SK-MEL-5 (cell line): ENCODE measurements at regions not wholly inside any gene's neighbourhood (a gene's known extent, or its start where the extent isn't known, plus 50 kb on each side); places are given as distances from the start of the nearest gene placed in this dataset.
"Not testable (repeated sequence)": the region's sequence is repeated elsewhere in the genome, so short reads cannot be mapped to it uniquely, and the experiment has no call there.

ENCODE experiments used
- DNase-seq: peaks from one replicate; pipeline ENCODE4 v3.0.0-alpha.2; 2016; ENCODE audit warnings: low read depth, low spot score
- in situ Hi-C: cut with HindIII; loops from 2 replicates; pipeline ENCODE4 v1.10.0; 2016; ENCODE audit warnings: low sequenced_read_pairs, high pct_unique_total_duplicates, low pct_unique_long_range_greater_than_20kb

DNA sequence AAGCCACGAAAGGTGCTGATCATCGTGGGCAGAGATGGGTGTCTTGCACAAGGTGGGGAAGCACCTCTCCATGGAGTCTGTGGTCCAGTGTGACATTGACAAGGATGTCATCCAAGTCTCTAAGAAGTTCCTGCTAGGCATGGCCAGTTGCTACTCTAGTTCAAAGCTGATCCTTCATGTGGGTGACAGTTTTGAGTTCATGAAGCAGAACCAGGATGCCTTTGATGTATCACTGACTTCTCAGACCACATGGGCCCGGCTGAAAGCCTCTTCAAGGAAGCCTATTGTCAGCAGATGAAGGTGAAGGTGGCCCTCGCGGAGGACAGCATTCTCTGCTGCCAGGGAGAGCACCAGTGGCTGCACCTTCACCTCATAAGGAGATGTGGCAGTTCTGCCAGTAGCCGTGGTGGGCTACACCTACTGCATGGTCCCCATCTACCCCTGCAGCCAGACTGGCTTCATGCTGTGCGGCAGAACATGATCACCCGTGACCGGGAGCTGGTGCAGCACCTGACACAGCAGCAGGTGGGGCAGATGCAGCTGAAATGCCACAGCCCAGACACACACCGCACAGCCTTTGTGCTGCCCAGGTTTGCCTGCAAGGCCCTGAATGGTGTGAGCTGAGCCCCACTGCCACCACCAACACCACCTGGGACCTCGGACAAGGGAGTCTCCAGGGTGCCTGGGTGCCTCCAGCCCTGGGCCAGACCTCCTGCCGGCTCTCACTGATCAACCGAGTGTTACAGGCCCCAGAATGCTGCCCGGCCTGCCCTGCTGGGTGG lies 75.0 kb upstream of the SULF2 start:
- in situ Hi-C loops = no loop called here
- DNase-seq = no peak

DNA sequence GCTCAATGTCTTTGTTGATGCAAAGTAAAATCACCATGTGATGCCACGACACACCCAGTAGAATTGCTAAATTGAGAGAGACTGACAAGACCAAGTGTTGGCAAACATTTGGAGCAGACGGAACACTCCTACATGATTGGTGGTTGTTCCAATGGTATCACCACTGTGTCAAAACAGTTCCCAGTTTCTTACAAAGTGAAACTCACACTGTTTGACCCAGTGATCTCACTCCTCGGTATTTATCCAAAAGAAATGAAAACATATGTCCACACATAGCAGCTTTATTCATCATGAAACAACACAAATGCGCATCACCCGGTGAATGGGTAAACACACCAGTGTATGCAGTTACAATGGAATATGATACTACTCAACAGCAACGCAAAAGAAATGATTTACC lies 74.0 kb upstream of the SULF2 start:
- DNase-seq = no peak
- in situ Hi-C loops = no loop called here

DNA sequence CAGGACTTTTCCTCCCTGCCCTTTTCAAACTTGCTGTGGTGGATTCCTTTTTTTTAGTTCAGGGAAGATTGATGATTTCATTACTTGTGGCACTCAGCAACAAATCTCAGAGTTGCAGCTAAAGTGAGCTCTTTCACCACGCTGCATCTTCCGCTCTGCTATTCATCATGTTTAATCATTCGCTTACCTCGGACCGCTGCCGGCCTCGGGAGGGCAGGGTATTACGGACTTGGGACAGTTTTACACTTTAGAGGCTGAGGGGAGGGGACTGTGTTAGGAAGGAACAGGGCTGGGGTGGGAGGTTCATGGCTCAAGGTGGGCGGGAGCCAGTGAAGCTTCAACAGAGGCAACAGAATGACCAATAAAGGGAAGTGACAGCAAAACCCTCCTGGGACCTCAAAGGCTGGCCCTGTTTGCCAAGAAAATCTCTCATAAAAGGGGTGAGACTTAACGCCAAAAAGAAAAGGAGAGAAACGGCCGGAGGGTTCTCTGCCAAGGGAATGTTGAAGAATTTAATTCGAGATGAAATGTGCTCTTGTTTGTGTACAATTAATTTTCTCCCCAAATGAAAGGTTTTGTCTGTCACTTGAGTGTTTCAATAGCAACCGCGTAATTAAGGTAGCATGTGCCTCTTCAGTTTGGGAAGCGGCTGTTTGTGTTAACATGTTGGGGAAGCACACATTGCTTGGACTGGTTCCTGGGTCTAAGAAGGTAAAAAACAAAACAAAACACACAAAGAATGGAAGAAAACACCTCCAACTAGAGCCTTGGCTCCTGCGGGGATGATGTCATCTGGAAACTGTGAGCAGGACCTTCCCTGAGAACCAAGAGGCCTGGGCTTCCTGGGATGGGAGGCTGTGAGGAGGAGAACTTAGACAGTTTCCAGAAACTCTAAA lies 72.5 kb upstream of the SULF2 start:
- DNase-seq = no peak
- in situ Hi-C loops = no loop called here

DNA sequence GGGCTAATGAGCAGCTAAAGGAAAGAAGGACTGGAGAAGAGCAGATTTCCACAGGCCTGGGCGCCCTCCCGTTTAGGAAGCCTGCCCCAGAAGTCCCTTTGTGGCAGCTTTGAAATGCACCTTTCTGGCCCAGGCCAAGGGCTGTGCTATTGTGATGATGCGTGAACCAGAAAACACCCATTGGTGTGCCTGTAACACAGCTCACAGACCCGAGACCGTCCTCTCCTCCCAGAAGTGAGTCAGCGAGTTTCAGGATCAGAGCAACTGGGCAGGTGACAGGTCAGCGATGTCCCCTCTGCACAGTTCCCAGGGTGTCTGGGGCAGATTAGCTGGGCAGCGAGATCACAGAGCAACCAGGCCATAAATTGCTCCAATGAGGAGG lies 71.9 kb upstream of the SULF2 start:
- no peak for DNase-seq
- in situ Hi-C loops = no loop called here

DNA sequence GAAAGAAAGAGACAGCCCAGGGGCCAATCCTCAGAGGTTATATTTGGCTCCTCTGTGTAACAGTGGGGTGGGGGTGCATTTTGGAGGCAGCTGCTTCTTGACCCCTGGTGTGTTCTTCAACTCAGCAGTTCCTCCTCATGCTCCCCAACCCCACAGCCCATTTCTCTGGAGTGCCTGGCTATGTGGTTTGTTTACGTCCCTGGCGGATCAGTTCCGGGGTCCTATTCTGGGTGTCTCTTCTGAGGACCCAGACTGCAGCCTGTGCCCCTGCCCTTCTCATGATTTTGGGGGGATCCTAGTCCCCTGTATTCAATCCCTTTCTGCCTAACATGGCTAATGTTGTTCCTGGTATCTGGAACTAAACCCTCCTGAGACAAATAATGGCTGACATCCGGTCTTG lies 70.5 kb upstream of the SULF2 start:
- in situ Hi-C loops = no loop called here
- DNase-seq = no peak

DNA sequence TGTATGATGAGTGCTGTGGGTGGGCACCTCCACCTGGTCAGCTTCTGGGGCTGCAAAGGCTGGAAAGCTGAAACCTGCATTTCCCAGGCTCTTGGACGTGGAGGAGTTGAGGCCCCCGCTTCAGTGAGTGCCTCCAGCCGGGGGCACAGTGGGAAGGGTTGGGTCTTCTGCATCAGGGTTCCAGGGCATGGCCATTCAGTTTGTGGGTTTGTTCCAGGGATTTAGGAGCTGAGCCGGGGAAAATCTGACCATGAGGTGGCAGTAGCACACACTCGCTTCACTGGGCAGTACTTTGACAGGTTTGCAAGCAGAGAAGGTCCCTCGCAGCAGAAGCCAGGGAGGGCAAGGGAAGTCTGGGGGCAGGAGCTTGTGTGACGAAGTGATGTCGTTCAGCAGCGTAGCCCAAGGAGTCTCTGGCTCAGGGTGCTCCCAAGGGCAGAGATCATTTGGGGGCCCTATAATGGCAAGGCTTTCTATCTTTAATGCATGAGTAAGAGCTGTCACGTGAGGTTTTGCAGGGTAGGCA lies 69.5 kb upstream of the SULF2 start:
- in situ Hi-C loops = no loop called here

DNA sequence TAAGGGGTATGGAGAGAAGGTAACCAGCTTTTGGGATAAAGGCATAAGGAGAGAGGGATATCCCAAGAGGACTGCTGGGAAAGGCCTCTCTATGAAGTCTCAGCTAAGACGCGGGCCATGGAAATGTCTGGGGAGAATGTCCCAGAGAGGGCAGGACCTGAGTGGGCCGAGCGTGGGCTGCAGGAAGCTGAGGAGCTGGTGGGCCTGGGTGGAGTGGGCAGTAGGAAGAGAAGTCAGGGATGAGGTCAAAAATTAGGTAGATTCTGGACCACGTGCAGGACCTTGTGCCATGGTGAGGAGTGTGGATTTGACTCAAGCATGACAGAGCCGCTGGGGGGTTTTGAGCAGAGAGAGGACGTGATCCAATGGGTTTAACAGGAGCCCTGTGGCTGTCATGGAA lies 66.5 kb upstream of the SULF2 start:
- in situ Hi-C loops = no loop called here
- DNase-seq = no peak

More for the DNA sequence above, 69.5 kb upstream of the SULF2 start:
- peak; percentile 68 for DNase-seq

DNA sequence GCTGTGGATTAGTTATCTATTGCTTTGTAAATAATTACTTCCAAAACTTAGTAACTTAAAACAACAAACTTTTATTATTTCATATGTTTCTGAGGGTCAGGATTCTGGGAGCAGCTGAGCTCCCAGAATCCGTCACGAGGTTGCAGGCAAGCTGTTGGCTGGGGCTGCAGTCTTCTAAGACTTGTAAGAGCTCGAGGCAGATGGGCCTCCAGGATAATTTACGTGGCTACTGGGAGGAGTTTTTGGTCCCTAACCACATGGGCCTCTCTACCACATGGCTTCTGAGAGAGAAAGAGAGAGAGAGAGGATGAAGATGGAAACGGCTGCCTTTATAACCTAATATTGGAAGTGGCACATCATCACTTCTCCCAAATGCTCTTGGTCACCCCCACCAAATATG lies 64.9 kb upstream of the SULF2 start:
- in situ Hi-C loops = no loop called here
- DNase-seq = no peak

DNA sequence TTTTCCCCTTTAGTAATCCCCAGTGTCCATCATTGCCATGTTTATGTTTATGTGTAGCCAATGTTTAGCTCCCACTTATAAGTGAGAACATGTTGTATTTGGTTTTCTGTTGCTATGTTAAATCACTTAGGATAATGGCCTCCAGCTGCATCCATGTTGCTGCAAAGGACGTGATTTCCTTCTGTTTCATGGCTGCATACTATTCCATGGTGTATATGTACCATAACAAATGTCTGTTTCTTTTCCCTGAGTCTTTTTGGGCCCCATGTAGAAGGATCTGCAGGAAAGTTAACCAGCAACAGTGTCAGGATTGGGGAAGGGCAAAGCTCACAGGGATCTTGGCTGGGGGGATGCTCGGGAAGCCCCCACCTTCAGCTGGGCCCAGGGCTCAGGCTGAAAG lies 64.3 kb upstream of the SULF2 start:
- in situ Hi-C loops = no loop called here
- DNase-seq = no peak

DNA sequence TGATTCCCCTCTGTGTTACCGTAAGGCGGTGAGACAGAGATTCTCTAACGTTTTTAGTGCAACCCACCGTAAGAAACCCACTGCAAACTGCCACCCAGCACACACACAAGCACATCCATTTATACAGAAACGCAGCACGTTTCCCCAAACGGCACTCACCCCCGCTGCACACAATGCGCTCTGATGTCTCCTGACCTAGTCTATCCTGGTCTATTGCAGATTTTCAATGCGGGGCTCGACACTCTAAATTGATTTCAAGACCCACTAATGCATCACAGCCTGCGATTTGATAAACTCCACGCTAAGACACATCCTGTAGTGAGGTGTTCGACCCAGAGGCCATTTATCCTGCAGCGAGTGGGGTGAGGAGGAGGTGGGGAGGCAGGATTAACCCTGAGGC lies 63.7 kb upstream of the SULF2 start:
- in situ Hi-C loops = no loop called here
- no peak for DNase-seq

DNA sequence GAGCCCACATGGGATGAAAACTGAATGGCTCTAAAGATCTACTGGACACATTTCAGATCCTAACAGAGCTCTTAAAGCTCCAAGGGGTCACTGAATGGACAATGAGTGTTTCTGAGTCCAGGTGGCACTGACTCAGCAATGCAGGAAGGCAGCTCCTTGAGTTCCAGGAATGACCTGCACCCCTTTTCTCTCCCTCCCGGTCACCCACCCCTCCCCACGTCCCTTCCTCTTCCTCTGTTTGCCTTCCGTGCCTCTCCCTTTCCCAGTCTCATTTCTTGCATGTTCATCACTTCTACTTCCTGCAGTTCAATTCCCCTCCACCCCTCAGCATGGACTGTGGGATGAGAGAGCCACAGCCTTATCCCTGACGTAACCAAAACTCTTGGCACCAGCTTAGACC lies 63.3 kb upstream of the SULF2 start:
- in situ Hi-C loops, DNase-seq: not testable (repeated sequence)

DNA sequence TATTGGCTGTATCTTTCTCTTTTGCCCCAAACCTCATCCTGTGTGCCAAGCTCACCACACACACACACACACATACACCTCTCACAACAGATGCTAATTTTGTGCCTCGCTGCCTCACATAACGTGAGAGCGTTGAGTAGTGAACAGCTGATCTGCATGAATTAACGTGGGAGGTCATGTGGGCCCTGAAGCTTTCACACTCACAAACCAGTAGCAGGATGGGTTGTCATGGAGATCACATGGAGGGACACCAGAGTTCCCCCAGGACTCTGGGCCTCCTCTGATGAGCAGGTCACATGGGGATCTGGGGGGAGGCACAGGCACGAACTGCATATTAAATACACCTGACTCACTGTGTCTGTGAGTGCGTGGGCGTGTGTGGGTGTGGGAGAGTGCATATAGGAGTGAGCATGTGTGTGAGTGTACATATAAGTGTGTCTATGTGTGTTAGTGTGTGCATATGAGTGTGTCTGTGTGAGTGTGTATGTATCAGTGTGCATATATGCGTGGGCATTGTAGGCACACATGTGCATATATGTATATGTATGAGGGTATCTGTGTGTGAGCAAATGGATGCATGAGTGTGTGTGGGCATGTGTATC lies 62.7 kb upstream of the SULF2 start:
- DNase-seq = no peak
- in situ Hi-C loops = no loop called here

DNA sequence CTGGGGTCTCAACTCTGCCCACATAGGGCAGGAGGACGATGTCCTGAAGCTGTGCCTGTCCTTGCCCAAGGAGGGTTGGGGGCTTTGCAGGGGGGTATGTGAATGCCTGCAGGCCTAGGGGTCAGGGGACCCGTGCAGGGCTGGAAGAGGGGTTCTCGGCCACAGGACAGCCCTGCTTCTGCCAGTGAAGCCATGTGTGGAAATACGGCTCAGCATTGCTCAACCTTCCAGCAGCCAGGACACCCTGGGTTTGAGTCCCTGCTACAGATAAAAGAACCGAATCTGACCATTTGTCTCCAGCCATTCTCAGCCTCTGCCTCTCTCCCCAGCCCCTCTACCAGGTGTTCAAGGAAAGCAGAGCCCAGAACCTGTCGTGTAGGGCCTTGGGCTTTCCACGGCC lies 61.9 kb upstream of the SULF2 start:
- DNase-seq, in situ Hi-C loops: not testable (repeated sequence)

DNA sequence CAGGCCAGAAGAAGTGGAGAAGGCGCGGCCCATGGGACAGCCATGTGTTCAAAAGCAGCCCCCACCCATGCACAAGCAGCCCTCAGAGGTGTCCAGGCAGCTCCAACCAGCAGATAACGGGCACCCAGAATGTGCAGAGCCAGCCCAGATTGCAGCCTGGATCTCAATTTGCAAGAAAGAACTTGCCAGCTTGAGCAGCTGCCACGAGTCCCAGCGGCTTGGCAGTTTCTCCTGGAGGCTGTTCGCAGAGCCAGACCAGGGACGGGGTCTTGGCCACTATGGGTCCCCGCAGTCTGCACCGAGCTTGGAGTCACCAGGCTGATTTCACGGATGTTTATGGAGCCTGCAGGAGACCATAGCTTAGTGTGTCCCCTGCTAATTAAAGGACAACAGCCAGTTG lies 61.4 kb upstream of the SULF2 start:
- in situ Hi-C loops, DNase-seq: not testable (repeated sequence)

DNA sequence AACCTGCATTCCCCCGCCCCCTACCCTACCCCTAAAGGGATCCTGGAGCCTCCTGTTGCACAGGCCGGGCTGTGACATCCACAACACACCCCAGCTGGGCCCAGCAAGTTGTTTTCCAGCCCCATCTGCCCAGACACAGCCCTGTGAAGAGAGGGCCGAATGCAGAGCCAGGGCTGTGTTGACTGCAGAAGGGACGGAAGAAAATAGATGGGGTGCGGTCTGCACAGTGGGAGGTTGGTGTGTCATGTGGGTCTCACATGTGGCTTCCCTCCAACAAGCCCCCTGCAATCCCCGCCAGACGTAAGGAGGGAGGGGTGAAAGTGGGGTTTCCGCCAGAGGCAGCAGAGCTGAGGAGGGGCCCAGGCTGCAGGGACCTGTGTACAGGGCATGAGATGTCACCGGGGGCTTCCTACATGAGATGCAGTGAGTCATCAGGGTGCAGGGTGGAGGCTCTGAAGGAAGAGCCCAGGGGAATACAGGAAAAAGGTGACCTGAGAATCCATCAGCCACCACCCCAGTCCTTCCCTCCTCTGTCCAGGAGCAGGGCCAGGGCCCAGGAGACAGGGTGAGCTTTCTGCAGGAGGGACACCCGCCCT lies 60.2 kb upstream of the SULF2 start:
- in situ Hi-C loops, DNase-seq: not testable (repeated sequence)

DNA sequence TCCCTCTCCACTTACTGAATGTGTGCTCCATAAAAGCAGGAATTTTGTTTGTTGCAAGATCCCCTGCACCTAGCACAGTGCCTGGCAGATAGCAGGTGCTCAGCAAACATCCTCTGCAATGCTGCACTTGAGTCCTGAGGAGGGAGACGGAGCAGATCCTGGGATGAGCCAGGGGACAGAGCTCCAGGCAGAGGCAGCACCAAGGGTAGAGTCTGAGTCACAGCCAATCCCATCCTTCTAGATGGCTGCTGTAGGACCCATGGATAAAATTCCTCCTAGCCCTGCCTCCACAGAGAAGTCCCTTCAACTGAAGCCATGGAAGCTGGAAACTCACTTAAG lies 59.3 kb upstream of the SULF2 start:
- DNase-seq, in situ Hi-C loops: not testable (repeated sequence)

DNA sequence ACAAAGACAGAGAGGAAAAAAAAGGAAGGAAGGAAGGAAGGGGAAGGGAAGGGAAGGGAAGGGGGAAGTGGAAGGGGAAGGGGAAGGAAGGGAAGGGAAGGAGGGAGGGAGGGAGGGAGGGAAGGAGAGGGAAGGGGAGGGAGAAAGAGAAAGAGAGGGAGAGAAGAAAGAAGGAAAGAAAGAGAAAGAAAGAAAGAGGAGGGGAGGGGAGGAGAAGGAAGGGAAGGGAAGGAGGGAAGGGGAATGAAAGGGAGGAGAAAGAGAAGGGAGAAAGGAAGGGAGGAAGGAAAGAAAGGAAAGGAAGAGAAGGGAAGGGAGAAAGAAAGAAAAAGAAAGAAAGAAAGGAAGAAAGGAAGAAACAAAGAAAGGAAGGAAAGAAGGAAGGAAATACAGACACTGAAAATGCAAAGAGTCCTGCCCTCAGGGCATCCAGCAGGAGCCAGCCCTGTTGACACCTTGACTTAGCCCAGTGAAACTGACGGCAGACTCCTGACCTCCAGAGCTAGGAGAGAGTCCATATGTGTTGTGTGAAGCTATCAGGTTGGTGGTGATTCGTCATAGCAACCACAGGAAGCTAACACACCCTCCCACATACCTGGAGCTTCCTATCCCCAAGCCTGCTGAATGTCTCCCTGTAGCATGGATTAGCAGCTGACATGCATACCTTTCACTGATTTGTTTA lies 58.7 kb upstream of the SULF2 start:
- in situ Hi-C loops = no loop called here

More for the DNA sequence above, 58.7 kb upstream of the SULF2 start:
- DNase-seq = no peak
